Common myeloid progenitor, CD34-positive (primary cell): ENCODE measurements at regions not wholly inside any gene's neighbourhood (a gene's known extent, or its start where the extent isn't known, plus 50 kb on each side); places are given as distances from the start of the nearest gene placed in this dataset.

Experiments used
- CTCF ChIA-PET: fragments of 350-600 bp; sonication (Branson Sonifier 250); formaldehyde crosslinking; loops from one replicate; lab custom pipeline; 2021; ENCODE audit warnings: antibody characterized with exemption; lab: Charles Lee
- POLR2A ChIA-PET: fragments of 350-600 bp; sonication (Branson Sonifier 250); formaldehyde crosslinking; loops from one replicate; lab custom pipeline; 2021; ENCODE audit warnings: antibody characterized with exemption; lab: Charles Lee
- DNase-seq, 3 donors: peaks; one replicate each; pipeline versions ENCODE4 v3.0.0 to v3.0.0-alpha.2; 2013
- H3K27ac ChIP-seq, 2 experiments: 1 replicate in 1 of 2; 2 replicates in 1 of 2; pipeline ENCODE4 v1.7.0; 2013; ENCODE audit warnings: inconsistent platforms in 2 of 2, low read length in 2 of 2, mild to moderate bottlenecking in 2 of 2, low read depth in 1 of 2, moderate library complexity in 1 of 2; ENCODE audit not compliant: severe bottlenecking in 2 of 2, insufficient read depth in 1 of 2, poor library complexity in 1 of 2
- H3K27me3 ChIP-seq, 5 experiments: replicated peaks in 2 of 5; 1 replicate in 3 of 5; 2 replicates in 2 of 5; pipeline versions ENCODE4 v1.6.1 to v1.7.0; 2013; ENCODE audit warnings: low read length in 4 of 5, mild to moderate bottlenecking in 2 of 5, moderate library complexity in 2 of 5, inconsistent platforms in 1 of 5; ENCODE audit not compliant: insufficient read depth in 5 of 5, control insufficient read depth in 4 of 5
- H3K36me3 ChIP-seq, 4 experiments: 1 replicate in 2 of 4; 2 replicates in 2 of 4; pipeline versions ENCODE4 v1.6.1 to v1.7.0; 2013; ENCODE audit warnings: low read length in 3 of 4, control low read depth in 1 of 4, mild to moderate bottlenecking in 1 of 4; ENCODE audit not compliant: control insufficient read depth in 4 of 4, insufficient read depth in 4 of 4
- H3K4me1 ChIP-seq, 4 experiments: 1 replicate in 3 of 4; 2 replicates in 1 of 4; pipeline versions ENCODE4 v1.6.1 to v1.7.1; 2013; ENCODE audit warnings: low read length in 3 of 4, mild to moderate bottlenecking in 3 of 4, control low read depth in 1 of 4, inconsistent platforms in 1 of 4, moderate library complexity in 1 of 4; ENCODE audit not compliant: control insufficient read depth in 4 of 4, insufficient read depth in 4 of 4; ENCODE audit errors: control extremely low read depth in 1 of 4
- H3K4me3 ChIP-seq, 7 experiments: 1 replicate in 4 of 7; 2 replicates in 3 of 7; pipeline versions ENCODE4 v1.5.1 to v1.7.0; 2013; ENCODE audit warnings: mild to moderate bottlenecking in 7 of 7, low read length in 6 of 7, moderate library complexity in 6 of 7, inconsistent platforms in 2 of 7, low read depth in 2 of 7, control low read depth in 1 of 7; ENCODE audit not compliant: insufficient read depth in 4 of 7, control insufficient read depth in 1 of 7; ENCODE audit errors: extremely low read depth in 1 of 7
- H3K9me3 ChIP-seq, 5 experiments: 1 replicate in 4 of 5; 2 replicates in 1 of 5; pipeline versions ENCODE4 v1.6.1 to v1.7.1; 2013; ENCODE audit warnings: low read length in 4 of 5, mild to moderate bottlenecking in 2 of 5, inconsistent platforms in 1 of 5, low read depth in 1 of 5, moderate library complexity in 1 of 5; ENCODE audit not compliant: control insufficient read depth in 4 of 5, insufficient read depth in 2 of 5; ENCODE audit errors: control extremely low read depth in 1 of 5
- WGBS: methylation state at CpG from one replicate; pipeline ENCODE4 v1.1.5; 2013; ENCODE audit not compliant: insufficient coverage; 5-methylcytosine and 5-hydroxymethylcytosine counted together

DNA sequence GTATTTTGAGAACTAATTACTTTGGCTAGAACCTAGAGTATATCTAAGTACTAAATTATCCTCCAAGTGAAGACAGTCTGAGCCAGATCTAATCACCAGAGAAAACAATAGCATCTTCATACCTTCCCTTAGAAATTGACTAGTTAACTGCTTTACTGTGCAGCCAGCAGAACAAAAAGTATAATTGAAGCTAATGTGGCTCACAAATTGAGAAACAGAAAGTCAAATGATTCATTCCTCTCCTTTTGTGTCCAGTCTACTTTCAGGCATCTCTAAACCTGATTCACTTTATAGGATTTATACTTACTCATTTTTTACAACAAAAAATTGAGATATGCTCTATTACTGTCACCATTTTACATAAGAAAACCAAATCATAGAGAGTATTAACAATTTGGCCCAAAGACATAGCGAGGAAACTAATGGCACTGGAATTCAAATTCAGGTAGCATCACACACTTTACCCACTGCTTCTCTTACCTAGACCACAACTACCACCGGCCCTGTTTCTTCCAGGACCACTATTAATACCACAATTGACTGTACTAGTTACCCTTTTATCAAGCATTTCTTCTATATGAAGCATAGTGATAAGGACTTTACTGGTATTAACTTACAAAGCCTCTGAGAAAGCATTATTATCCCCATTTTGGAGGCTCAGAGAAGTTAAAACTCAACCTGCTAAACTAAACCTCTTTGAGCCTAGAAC lies 1402.6 kb upstream of the TENM4 start:
- H3K27ac ChIP-seq, result no peak overlapping the region
- no peaks in the 10 kb centered on the region for H3K9me3 ChIP-seq
- no peaks in the 10 kb centered on the region for H3K4me1 ChIP-seq
- DNase-seq, result no peak
- H3K27me3 ChIP-seq, result no peaks in the 10 kb centered on the region
- H3K36me3 ChIP-seq, result no peaks in the 10 kb centered on the region
- ChIA-PET POLR2A (no interaction called here), CTCF (no interaction called here)
- no peak overlapping the region for H3K4me3 ChIP-seq
- 100% methylated on average over 1 of the region's 2 CpGs for WGBS

DNA sequence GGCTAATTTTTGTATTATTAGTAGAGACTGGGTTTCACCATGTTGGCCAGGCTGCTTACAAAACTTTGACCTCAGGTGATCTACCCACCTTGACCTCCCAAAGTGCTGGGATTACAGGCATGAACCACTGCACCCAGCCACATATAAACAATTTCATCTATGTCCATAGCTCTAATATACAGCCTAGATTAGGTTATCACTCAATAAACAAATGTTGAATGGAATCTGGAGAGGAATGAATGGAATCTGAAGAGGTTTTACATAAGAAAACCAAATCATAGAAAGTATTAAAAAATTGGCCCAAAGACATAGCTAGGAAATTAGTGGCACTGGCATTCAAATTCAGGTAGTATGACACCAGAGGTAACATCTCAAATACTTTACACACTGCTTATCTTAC lies 1401.4 kb upstream of the TENM4 start:
- POLR2A ChIA-PET, result no interaction called here
- CTCF ChIA-PET, result no interaction called here

DNA sequence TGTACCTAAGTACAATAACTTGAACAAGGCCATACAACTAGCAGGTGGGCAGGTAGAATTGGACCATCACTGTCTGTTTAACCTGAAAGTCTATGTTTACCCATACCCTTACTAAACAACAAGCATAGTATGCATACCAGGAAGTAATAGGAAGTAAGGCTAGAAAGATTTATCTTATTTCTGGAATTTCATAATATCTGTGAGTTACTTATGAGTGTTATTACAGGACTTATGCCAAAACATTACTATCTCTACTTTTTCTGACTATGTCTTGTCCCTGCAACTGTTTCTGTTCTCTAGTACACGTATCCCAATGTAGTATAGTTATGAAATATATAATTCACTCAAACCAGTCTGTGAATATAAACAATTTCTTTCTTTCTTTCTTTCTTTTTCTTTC lies 1400.8 kb upstream of the TENM4 start:
- H3K27me3 ChIP-seq, result no peaks in the 10 kb centered on the region
- ChIA-PET POLR2A (no interaction called here), CTCF (no interaction called here)
- no peak for DNase-seq
- no CpG with 5 or more reads among the region's 1 CpG for WGBS
- H3K27ac ChIP-seq, result no peak overlapping the region
- H3K4me1 ChIP-seq, result no peaks in the 10 kb centered on the region
- H3K9me3 ChIP-seq, result no peaks in the 10 kb centered on the region
- H3K36me3 ChIP-seq, result no peaks in the 10 kb centered on the region
- H3K4me3 ChIP-seq, result no peak overlapping the region

More for the DNA sequence above, 1401.4 kb upstream of the TENM4 start:
- H3K9me3 ChIP-seq, result no peaks in the 10 kb centered on the region
- H3K4me3 ChIP-seq, result no peak overlapping the region
- H3K4me1 ChIP-seq, result no peaks in the 10 kb centered on the region
- H3K27ac ChIP-seq, result no peak overlapping the region
- H3K27me3 ChIP-seq, result no peaks in the 10 kb centered on the region
- no peaks in the 10 kb centered on the region for H3K36me3 ChIP-seq
- no peak for DNase-seq

DNA sequence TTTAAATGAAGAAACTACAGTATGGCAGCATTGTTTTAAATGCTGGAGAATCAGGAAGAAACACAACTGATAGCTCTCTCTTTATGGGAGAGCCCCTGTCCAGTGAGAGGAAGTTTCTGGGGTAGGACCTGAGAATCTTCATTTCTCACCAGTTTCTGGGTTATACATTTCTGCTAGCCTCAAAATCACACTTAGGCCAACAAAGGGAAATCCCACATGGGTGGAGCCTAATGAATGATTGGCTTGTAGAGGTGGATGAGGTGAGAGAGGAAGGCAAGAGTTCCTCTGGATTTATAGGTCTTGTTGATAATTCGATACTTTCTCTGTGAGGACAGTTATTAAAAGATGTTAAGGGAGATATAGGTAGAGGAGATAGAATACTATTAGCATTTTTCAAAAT lies 1397.3 kb upstream of the TENM4 start:
- no peaks in the 10 kb centered on the region for H3K36me3 ChIP-seq
- ChIA-PET CTCF (no interaction called here), POLR2A (no interaction called here)
- no peak for DNase-seq
- H3K27ac ChIP-seq, result no peak overlapping the region
- no peaks in the 10 kb centered on the region for H3K9me3 ChIP-seq
- no peaks in the 10 kb centered on the region for H3K27me3 ChIP-seq
- WGBS, result 100% methylated on average over 1 of the region's 1 CpG
- no peaks in the 10 kb centered on the region for H3K4me1 ChIP-seq
- H3K4me3 ChIP-seq, result no peak overlapping the region

DNA sequence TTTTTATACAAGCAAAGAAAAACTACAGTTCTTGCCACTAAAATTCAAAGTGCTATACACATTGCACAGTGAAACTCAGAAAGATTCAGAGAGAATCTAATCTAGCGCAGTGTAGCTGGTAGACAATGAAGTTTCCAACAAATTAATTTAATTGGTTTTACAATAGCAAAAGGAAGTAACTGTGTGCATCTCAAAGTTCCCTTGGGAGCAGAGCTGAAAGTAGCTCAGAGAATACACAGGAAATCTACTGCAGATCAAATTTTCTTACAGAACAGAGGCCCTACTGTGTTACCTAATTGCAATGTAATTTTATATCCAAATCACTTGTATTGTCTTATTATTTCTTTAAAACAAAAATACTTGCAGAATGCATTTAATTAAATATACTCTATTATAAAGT lies 1396.2 kb upstream of the TENM4 start:
- CTCF ChIA-PET, result no interaction called here
- Histone ChIP-seq H3K36me3 (no peaks in the 10 kb centered on the region), H3K27me3 (no peaks in the 10 kb centered on the region), H3K4me3 (no peak overlapping the region), H3K9me3 (no peaks in the 10 kb centered on the region), H3K4me1 (no peaks in the 10 kb centered on the region), H3K27ac (no peak overlapping the region)
- WGBS, result no CpG with 5 or more reads among the region's 1 CpG
- POLR2A ChIA-PET, result no interaction called here
- no peak for DNase-seq

DNA sequence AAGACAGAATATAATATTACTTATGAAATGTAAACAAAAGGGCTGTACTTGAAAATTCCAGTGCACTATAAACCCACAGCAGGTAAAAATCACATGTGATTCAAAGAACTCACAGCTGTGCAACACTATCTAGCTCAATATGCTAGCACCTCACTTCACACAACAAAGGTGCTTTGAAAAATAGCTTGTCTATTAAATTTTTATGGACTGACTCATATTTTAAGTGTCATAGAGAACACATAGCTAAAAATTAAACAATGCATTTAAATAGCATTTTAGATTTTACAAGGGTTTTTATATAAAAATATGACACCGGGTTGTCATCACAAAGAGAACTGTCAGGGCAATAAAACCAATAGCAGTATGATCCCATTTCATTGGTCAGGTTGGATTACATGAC lies 1390.5 kb upstream of the TENM4 start:
- Histone ChIP-seq H3K27ac (no peak overlapping the region), H3K4me1 (no peaks in the 10 kb centered on the region), H3K9me3 (no peaks in the 10 kb centered on the region), H3K27me3 (no peaks in the 10 kb centered on the region), H3K4me3 (no peak overlapping the region), H3K36me3 (no peaks in the 10 kb centered on the region)
- ChIA-PET POLR2A (no interaction called here), CTCF (interaction anchor here (1.0 kb wide), 1 partner anchor 34 kb away, joined by 3 read pairs; no protein-coding TSS in a partner anchor)
- no peak for DNase-seq
- WGBS, result no CpG with 5 or more reads among the region's 1 CpG

DNA sequence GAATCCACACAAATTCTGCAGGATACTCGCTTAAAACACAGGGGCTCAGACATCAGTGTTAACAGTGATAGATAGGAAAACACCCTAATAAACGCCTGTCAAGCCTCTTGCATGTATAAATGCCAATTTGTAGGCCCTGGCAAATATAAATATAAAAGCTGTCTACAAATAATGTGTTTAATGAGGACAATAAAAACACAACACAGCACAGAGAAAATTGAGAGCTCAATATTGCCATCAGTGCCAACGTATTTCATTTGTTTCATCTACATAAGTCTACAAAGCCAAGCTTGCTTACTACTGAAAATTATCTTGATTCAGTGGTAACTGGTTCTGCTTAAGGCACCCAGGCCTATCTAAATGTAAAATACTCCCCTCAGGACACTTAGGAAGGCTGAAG lies 1387.0 kb upstream of the TENM4 start:
- Histone ChIP-seq H3K4me3 (no peak overlapping the region), H3K27ac (no peak overlapping the region), H3K9me3 (no peaks in the 10 kb centered on the region), H3K36me3 (no peaks in the 10 kb centered on the region), H3K4me1 (no peaks in the 10 kb centered on the region), H3K27me3 (no peaks in the 10 kb centered on the region)
- WGBS, result 100% methylated on average over 2 of the region's 3 CpGs
- ChIA-PET CTCF (no interaction called here), POLR2A (no interaction called here)
- DNase-seq, result no peak
